ENCODE measurements at regions not wholly inside any gene's neighbourhood (a gene's known extent, or its start where the extent isn't known, plus 50 kb on each side); places are given as distances from the start of the nearest gene placed in this dataset.

DNA sequence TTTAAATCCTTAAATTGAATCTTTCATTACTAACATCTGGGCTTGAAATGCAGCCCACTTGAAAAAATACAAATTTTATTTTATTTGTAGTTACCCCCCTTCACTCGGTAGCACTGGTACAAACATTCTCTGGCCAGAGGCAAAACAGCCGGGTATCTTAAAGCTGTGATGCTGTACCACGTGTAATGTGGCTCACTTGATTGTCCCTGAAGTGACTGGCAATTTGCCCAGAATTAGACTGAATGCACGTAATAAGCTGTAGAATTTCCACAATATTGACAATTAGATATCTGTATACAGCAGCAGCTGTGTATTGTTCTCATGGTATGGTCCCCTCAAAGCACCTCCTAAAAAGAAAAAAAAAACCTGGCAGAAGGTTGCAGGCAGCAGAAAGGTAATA lies 192.8 kb upstream of the TBC1D5 start:
- Histone ChIP-seq H3K27ac (ENCODE audit: low read depth, low read length) (no peak overlapping the region), H3K9ac (ENCODE audit: extremely low read depth, low read length, poor library complexity, severe bottlenecking) (no peak overlapping the region), H3K9me3 (ENCODE audit: control insufficient read depth, low read length) (peaks cover 13% of the 10 kb centered on the region), H3K27me3 (ENCODE audit: control insufficient read depth, insufficient read depth, low read length, poor library complexity, severe bottlenecking) (no peaks in the 10 kb centered on the region), H3K36me3 (ENCODE audit: control insufficient read depth, insufficient read depth, low read length) (peaks cover 4% of the 10 kb centered on the region), H3K4me3 (ENCODE audit: low read length) (no peak overlapping the region), H3K4me1 (ENCODE audit: control insufficient read depth, insufficient read depth, low read length) (peaks cover 8% of the 10 kb centered on the region)
- H3K27ac Mint-ChIP-seq, result no peak overlapping the region
- 91 to 96% methylated on average over 3 to 4 of the region's 4 CpGs for WGBS, 2 experiments (ENCODE audit: insufficient coverage in 1 of 2, insufficient read length in 1 of 2)
- TF ChIP-seq, protein P1, sequence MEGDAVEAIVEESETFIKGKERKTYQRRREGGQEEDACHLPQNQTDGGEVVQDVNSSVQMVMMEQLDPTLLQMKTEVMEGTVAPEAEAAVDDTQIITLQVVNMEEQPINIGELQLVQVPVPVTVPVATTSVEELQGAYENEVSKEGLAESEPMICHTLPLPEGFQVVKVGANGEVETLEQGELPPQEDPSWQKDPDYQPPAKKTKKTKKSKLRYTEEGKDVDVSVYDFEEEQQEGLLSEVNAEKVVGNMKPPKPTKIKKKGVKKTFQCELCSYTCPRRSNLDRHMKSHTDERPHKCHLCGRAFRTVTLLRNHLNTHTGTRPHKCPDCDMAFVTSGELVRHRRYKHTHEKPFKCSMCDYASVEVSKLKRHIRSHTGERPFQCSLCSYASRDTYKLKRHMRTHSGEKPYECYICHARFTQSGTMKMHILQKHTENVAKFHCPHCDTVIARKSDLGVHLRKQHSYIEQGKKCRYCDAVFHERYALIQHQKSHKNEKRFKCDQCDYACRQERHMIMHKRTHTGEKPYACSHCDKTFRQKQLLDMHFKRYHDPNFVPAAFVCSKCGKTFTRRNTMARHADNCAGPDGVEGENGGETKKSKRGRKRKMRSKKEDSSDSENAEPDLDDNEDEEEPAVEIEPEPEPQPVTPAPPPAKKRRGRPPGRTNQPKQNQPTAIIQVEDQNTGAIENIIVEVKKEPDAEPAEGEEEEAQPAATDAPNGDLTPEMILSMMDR (conservative IDR thresholded peaks at IDR 0.05), result no peak
- no peaks in the 10 kb centered on the region for H3K27me3 Mint-ChIP-seq (ENCODE audit: insufficient read depth)
- peaks cover 20% of the 10 kb centered on the region for H3K36me3 Mint-ChIP-seq (ENCODE audit: low read depth)
- peaks cover 32% of the 10 kb centered on the region for H3K4me1 Mint-ChIP-seq
- peaks cover 10% of the 10 kb centered on the region for H3K9me3 Mint-ChIP-seq
- H3K4me3 Mint-ChIP-seq, result no peak overlapping the region
- DNase-seq, result no peak

DNA sequence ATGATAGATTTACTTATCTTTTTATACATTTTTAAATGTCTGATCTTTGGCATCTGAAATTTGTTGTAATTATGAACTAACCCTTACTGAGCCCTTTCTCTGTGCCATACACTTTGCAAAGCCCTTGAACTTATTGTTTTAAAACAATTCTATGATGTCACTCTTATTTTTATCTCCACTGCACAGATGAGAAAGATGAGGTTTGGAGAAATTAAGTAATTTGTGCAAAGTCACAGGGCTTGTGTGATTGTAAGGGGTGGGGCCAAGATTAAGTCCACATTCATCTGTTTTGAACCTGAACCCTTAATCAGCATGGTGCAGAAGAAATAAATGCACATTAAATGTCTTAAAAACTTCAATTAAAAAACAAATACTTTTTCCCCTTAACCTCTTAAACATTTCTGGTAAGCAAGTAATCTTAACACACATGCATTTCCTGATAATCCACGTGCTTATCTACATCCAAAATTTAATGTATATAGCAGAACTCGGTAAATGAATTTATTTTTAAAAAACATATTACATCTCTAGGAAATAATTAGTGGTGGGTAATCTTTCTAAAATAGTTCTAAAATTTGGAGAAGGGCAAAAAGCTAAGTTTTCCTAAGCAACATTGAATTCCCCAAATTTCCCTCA lies 189.8 kb upstream of the TBC1D5 start:
- TF ChIP-seq, protein P1 (conservative IDR thresholded peaks at IDR 0.05), result no peak
- no peak overlapping the region for H3K4me3 Mint-ChIP-seq
- 92% methylated on average over 1 of the region's 2 CpGs; no CpG with 5 or more reads in 1 of the 2 experiments for WGBS, 2 experiments (ENCODE audit: insufficient coverage in 1 of 2, insufficient read length in 1 of 2)
- peaks cover 4% of the 10 kb centered on the region for H3K36me3 ChIP-seq (ENCODE audit: control insufficient read depth, insufficient read depth, low read length)
- H3K9me3 ChIP-seq (ENCODE audit: control insufficient read depth, low read length), result peaks cover 13% of the 10 kb centered on the region
- peaks cover 21% of the 10 kb centered on the region for H3K36me3 Mint-ChIP-seq (ENCODE audit: low read depth)
- no peak overlapping the region for H3K4me3 ChIP-seq (ENCODE audit: low read length)
- H3K4me1 ChIP-seq (ENCODE audit: control insufficient read depth, insufficient read depth, low read length), result peaks cover 6% of the 10 kb centered on the region
- no peak for DNase-seq
- peaks cover 10% of the 10 kb centered on the region for H3K9me3 Mint-ChIP-seq
- H3K27me3 ChIP-seq (ENCODE audit: control insufficient read depth, insufficient read depth, low read length, poor library complexity, severe bottlenecking), result no peaks in the 10 kb centered on the region
- no peak overlapping the region for H3K27ac ChIP-seq (ENCODE audit: low read depth, low read length)
- peaks cover 36% of the 10 kb centered on the region for H3K4me1 Mint-ChIP-seq
- H3K27ac Mint-ChIP-seq, result no peak overlapping the region
- H3K9ac ChIP-seq (ENCODE audit: extremely low read depth, low read length, poor library complexity, severe bottlenecking), result no peak overlapping the region
- no peaks in the 10 kb centered on the region for H3K27me3 Mint-ChIP-seq (ENCODE audit: insufficient read depth)

DNA sequence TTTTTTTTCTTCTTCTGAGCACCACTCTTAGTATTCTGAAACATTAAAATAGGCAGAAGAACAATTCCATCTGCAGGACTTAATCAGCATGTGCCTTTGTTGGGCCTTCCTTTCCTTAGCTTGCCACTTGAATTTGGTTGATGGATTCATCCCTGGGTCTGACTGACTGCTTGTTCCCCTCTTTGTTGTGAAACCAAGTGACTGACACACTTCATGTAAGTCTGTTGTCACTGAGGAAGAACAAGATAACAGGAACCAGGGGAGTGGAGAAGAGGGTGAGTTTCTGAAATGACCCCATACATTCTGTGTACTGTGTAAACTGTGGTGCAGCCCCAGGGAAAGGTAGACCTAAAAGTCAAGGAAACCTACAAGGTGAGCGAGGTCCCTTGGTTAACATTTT lies 188.7 kb upstream of the TBC1D5 start:
- TF ChIP-seq, protein P1 (conservative IDR thresholded peaks at IDR 0.05), result no peak
- H3K9me3 ChIP-seq (ENCODE audit: control insufficient read depth, low read length), result peaks cover 13% of the 10 kb centered on the region
- no peak overlapping the region for H3K4me3 Mint-ChIP-seq

More for the DNA sequence above, 188.7 kb upstream of the TBC1D5 start:
- DNase-seq, result no peak
- Mint-ChIP-seq H3K9me3 (peaks cover 10% of the 10 kb centered on the region), H3K27ac (no peak overlapping the region), H3K36me3 (ENCODE audit: low read depth) (peaks cover 21% of the 10 kb centered on the region), H3K27me3 (ENCODE audit: insufficient read depth) (no peaks in the 10 kb centered on the region), H3K4me1 (peaks cover 30% of the 10 kb centered on the region)
- Histone ChIP-seq H3K9ac (ENCODE audit: extremely low read depth, low read length, poor library complexity, severe bottlenecking) (no peak overlapping the region), H3K4me1 (ENCODE audit: control insufficient read depth, insufficient read depth, low read length) (peaks cover 4% of the 10 kb centered on the region), H3K36me3 (ENCODE audit: control insufficient read depth, insufficient read depth, low read length) (peaks cover 4% of the 10 kb centered on the region), H3K4me3 (ENCODE audit: low read length) (no peak overlapping the region), H3K27me3 (ENCODE audit: control insufficient read depth, insufficient read depth, low read length, poor library complexity, severe bottlenecking) (no peaks in the 10 kb centered on the region), H3K27ac (ENCODE audit: low read depth, low read length) (no peak overlapping the region)
- 100% methylated on average over 1 of the region's 1 CpG; no CpG with 5 or more reads in 1 of the 2 experiments for WGBS, 2 experiments (ENCODE audit: insufficient coverage in 1 of 2, insufficient read length in 1 of 2)

Data from endodermal cell (in vitro differentiated cells).